Mesenchymal stem cell (in vitro differentiated cells and primary cell): ENCODE measurements at regions not wholly inside any gene's neighbourhood (a gene's known extent, or its start where the extent isn't known, plus 50 kb on each side); places are given as distances from the start of the nearest gene placed in this dataset.

Experiments
- DNase-seq: peaks from one replicate; pipeline ENCODE4 v3.0.0-alpha.2; 2013
- H2AFZ ChIP-seq: one replicate; pipeline ENCODE4 v1.6.1; 2013; ENCODE audit warnings: low read depth, mild to moderate bottlenecking, control low read depth, inconsistent platforms, low read length, moderate library complexity
- H2AK5ac ChIP-seq: 2 replicates; pipeline ENCODE4 v1.6.1; 2013; ENCODE audit warnings: low read length, moderate library complexity, mild to moderate bottlenecking, inconsistent platforms; ENCODE audit not compliant: severe bottlenecking
- H2BK120ac ChIP-seq: one replicate; pipeline ENCODE4 v1.6.1; 2013; ENCODE audit warnings: low read depth, mild to moderate bottlenecking, inconsistent platforms, low read length, moderate library complexity
- H2BK12ac ChIP-seq, 2 experiments: one replicate each; pipeline ENCODE4 v1.6.1; 2013; ENCODE audit warnings: inconsistent platforms in 2 of 2, low read length in 2 of 2, mild to moderate bottlenecking in 2 of 2, moderate library complexity in 2 of 2, control low read depth in 1 of 2
- H2BK15ac ChIP-seq: one replicate; pipeline ENCODE4 v1.6.1; 2013; ENCODE audit warnings: mild to moderate bottlenecking, low read depth, inconsistent platforms; ENCODE audit not compliant: poor library complexity, severe bottlenecking
- H2BK5ac ChIP-seq: 2 replicates; pipeline ENCODE4 v1.6.1; 2013; ENCODE audit warnings: low read depth, mild to moderate bottlenecking, low read length, control low read depth, inconsistent platforms; ENCODE audit not compliant: poor library complexity, severe bottlenecking
- H3K14ac ChIP-seq, 2 experiments: one replicate each; pipeline ENCODE4 v1.6.1; 2013; ENCODE audit warnings: inconsistent platforms in 2 of 2, low read length in 2 of 2, control low read depth in 1 of 2, mild to moderate bottlenecking in 1 of 2, moderate library complexity in 1 of 2
- H3K18ac ChIP-seq, 2 experiments: one replicate each; pipeline ENCODE4 v1.6.1; 2013; ENCODE audit warnings: inconsistent platforms in 2 of 2, low read length in 2 of 2, control low read depth in 1 of 2, low read depth in 1 of 2, mild to moderate bottlenecking in 1 of 2
- H3K23ac ChIP-seq, 2 experiments: one replicate each; pipeline ENCODE4 v1.6.1; 2013; ENCODE audit warnings: inconsistent platforms in 2 of 2, low read length in 2 of 2, mild to moderate bottlenecking in 2 of 2, moderate library complexity in 2 of 2, control low read depth in 1 of 2
- H3K27ac ChIP-seq: 2 replicates; pipeline ENCODE4 v1.5.1; 2013; ENCODE audit warnings: mild to moderate bottlenecking, moderate library complexity, low read length, control low read depth, inconsistent platforms; ENCODE audit not compliant: poor library complexity, severe bottlenecking
- H3K27me3 ChIP-seq, 2 experiments: 2 replicates each; pipeline versions ENCODE4 v1.6.1 to v1.7.0; 2013; ENCODE audit warnings: low read length in 2 of 2, mild to moderate bottlenecking in 2 of 2, moderate library complexity in 2 of 2, control low read depth in 1 of 2, inconsistent platforms in 1 of 2; ENCODE audit not compliant: control insufficient read depth in 1 of 2, insufficient read depth in 1 of 2
- H3K36me3 ChIP-seq, 2 experiments: 2 replicates each; pipeline versions ENCODE4 v1.6.1 to v1.7.0; 2013; ENCODE audit warnings: low read length in 2 of 2, control low read depth in 1 of 2, inconsistent platforms in 1 of 2, low read depth in 1 of 2, mild to moderate bottlenecking in 1 of 2; ENCODE audit not compliant: insufficient read depth in 2 of 2, control insufficient read depth in 1 of 2
- H3K4ac ChIP-seq, 2 experiments: one replicate each; pipeline ENCODE4 v1.6.1; 2013; ENCODE audit warnings: inconsistent platforms in 2 of 2, low read length in 2 of 2, mild to moderate bottlenecking in 2 of 2, moderate library complexity in 2 of 2, control low read depth in 1 of 2, low read depth in 1 of 2
- H3K4me1 ChIP-seq: 2 replicates; pipeline ENCODE4 v1.6.1; 2013; ENCODE audit warnings: low read depth, low read length, control low read depth; ENCODE audit not compliant: control insufficient read depth, insufficient read depth
- H3K4me2 ChIP-seq: 2 replicates; pipeline ENCODE4 v1.6.1; 2013; ENCODE audit warnings: low read length, mild to moderate bottlenecking, inconsistent platforms; ENCODE audit not compliant: poor library complexity, severe bottlenecking
- H3K4me3 ChIP-seq, 2 experiments: 2 replicates each; pipeline versions ENCODE4 v1.5.1 to v1.7.0; 2013; ENCODE audit warnings: low read length in 2 of 2, mild to moderate bottlenecking in 2 of 2, control low read depth in 1 of 2, low read depth in 1 of 2; ENCODE audit not compliant: insufficient read depth in 1 of 2
- H3K79me1 ChIP-seq: replicated peaks from 2 replicates; pipeline ENCODE4 v1.6.1; 2013; ENCODE audit warnings: mild to moderate bottlenecking, control low read depth, low read length, inconsistent platforms; ENCODE audit not compliant: poor library complexity, severe bottlenecking
- H3K9ac ChIP-seq: 2 replicates; pipeline ENCODE4 v1.7.0; 2013; ENCODE audit warnings: mild to moderate bottlenecking, low read length, moderate library complexity
- H3K9me3 ChIP-seq: 2 replicates; pipeline ENCODE4 v1.7.0; 2013; ENCODE audit warnings: mild to moderate bottlenecking, low read length; ENCODE audit not compliant: control insufficient read depth
- H4K8ac ChIP-seq: one replicate; pipeline ENCODE4 v1.6.1; 2013; ENCODE audit warnings: inconsistent platforms, mild to moderate bottlenecking, low read length, moderate library complexity
- H4K91ac ChIP-seq: one replicate; pipeline ENCODE4 v1.6.1; 2013; ENCODE audit warnings: mild to moderate bottlenecking, low read length, inconsistent platforms
- WGBS: methylation state at CpG from one replicate; pipeline ENCODE4 v1.1.7; 2013; ENCODE audit warnings: mixed read lengths; 5-methylcytosine and 5-hydroxymethylcytosine counted together

- 60% methylated on average over 2 of the region's 2 CpGs for WGBS
- H3K9me3 ChIP-seq, result no peaks in the 10 kb centered on the region
Measured at GRCh38 chrX:42680666-42681065, 97.3 kb downstream of the PPP1R2C start.

GRCh38 chrX:42678133-42678532, 99.8 kb downstream of the PPP1R2C start:
- 97% methylated on average over 4 of the region's 6 CpGs for WGBS
- no peak overlapping the region for H3K4ac ChIP-seq
- H2BK12ac ChIP-seq, result no peak overlapping the region
- no peak overlapping the region for H2AFZ ChIP-seq
- no peak overlapping the region for H3K27ac ChIP-seq
- peak; percentile 3 for DNase-seq
- no peak overlapping the region for H2BK5ac ChIP-seq
- H2AK5ac ChIP-seq, result no peak overlapping the region
- H3K4me3 ChIP-seq, result no peak overlapping the region
- H3K4me2 ChIP-seq, result no peak overlapping the region
- no peak overlapping the region for H3K18ac ChIP-seq
- H3K14ac ChIP-seq, result no peak overlapping the region
- H3K4me1 ChIP-seq, result no peaks in the 10 kb centered on the region
- no peaks in the 10 kb centered on the region for H3K27me3 ChIP-seq
- H2BK120ac ChIP-seq, result no peak overlapping the region
- H3K9ac ChIP-seq, result no peak overlapping the region
- H3K79me1 ChIP-seq, result no peaks in the 10 kb centered on the region
- no peaks in the 10 kb centered on the region for H3K9me3 ChIP-seq
- H2BK15ac ChIP-seq, result no peak overlapping the region
- no peaks in the 10 kb centered on the region for H3K36me3 ChIP-seq
- H4K8ac ChIP-seq, result no peak overlapping the region
- H4K91ac ChIP-seq, result no peak overlapping the region
- H3K23ac ChIP-seq, result no peak overlapping the region

More at GRCh38 chrX:42680666-42681065, 97.3 kb downstream of the PPP1R2C start:
- H2AK5ac ChIP-seq, result no peak overlapping the region
- no peak overlapping the region for H2AFZ ChIP-seq
- H4K8ac ChIP-seq, result no peak overlapping the region
- H3K4me2 ChIP-seq, result no peak overlapping the region
- H3K36me3 ChIP-seq, result no peaks in the 10 kb centered on the region
- H2BK12ac ChIP-seq, result no peak overlapping the region
- H3K18ac ChIP-seq, result no peak overlapping the region
- no peak overlapping the region for H4K91ac ChIP-seq
- H3K4ac ChIP-seq, result no peak overlapping the region
- peak; percentile 16 for DNase-seq
- H3K27ac ChIP-seq, result no peak overlapping the region
- H3K14ac ChIP-seq, result no peak overlapping the region
- no peaks in the 10 kb centered on the region for H3K79me1 ChIP-seq
- no peaks in the 10 kb centered on the region for H3K27me3 ChIP-seq
- no peak overlapping the region for H3K23ac ChIP-seq
- H2BK15ac ChIP-seq, result no peak overlapping the region
- no peak overlapping the region for H2BK5ac ChIP-seq
- H3K9ac ChIP-seq, result peak overlapping the region; percentile 65
- no peak overlapping the region for H2BK120ac ChIP-seq
- H3K4me3 ChIP-seq, result no peak overlapping the region
- H3K4me1 ChIP-seq, result no peaks in the 10 kb centered on the region

- H3K9ac ChIP-seq, result no peak overlapping the region
Measured at GRCh38 chrX:42673301-42673810, 104.6 kb downstream of the PPP1R2C start.

GRCh38 chrX:42664680-42665079, 113.3 kb downstream of the PPP1R2C start:
- peaks cover under 1% of the 10 kb centered on the region for H3K9me3 ChIP-seq
- H3K4ac ChIP-seq, result no peak overlapping the region
- no peaks in the 10 kb centered on the region for H3K79me1 ChIP-seq
- WGBS, result 97% methylated on average over 2 of the region's 3 CpGs
- no peaks in the 10 kb centered on the region for H3K36me3 ChIP-seq
- no peak overlapping the region for H2AFZ ChIP-seq
- no peaks in the 10 kb centered on the region for H3K27me3 ChIP-seq
- H3K4me3 ChIP-seq, result no peak overlapping the region
- no peak overlapping the region for H2BK15ac ChIP-seq
- H3K4me1 ChIP-seq, result no peaks in the 10 kb centered on the region
- no peak overlapping the region for H3K23ac ChIP-seq
- DNase-seq, result no peak
- H2BK12ac ChIP-seq, result no peak overlapping the region
- H2AK5ac ChIP-seq, result no peak overlapping the region
- H2BK120ac ChIP-seq, result no peak overlapping the region
- H3K18ac ChIP-seq, result no peak overlapping the region
- H4K8ac ChIP-seq, result no peak overlapping the region
- H4K91ac ChIP-seq, result no peak overlapping the region
- H3K14ac ChIP-seq, result no peak overlapping the region
- no peak overlapping the region for H2BK5ac ChIP-seq
- no peak overlapping the region for H3K4me2 ChIP-seq
- H3K9ac ChIP-seq, result no peak overlapping the region
- no peak overlapping the region for H3K27ac ChIP-seq

More at GRCh38 chrX:42673301-42673810, 104.6 kb downstream of the PPP1R2C start:
- Histone ChIP-seq H3K9me3 (peaks cover 10% of the 10 kb centered on the region), H3K4ac (no peak overlapping the region), H2AFZ (no peak overlapping the region), H2BK12ac (no peak overlapping the region), H3K4me2 (no peak overlapping the region), H4K91ac (no peak overlapping the region), H3K4me1 (no peaks in the 10 kb centered on the region), H3K4me3 (no peak overlapping the region), H2BK120ac (no peak overlapping the region), H3K14ac (no peak overlapping the region), H3K27me3 (no peaks in the 10 kb centered on the region), H2AK5ac (no peak overlapping the region), H3K36me3 (no peaks in the 10 kb centered on the region), H2BK5ac (no peak overlapping the region), H3K18ac (no peak overlapping the region), H3K79me1 (no peaks in the 10 kb centered on the region), H2BK15ac (no peak overlapping the region), H3K27ac (no peak overlapping the region), H3K23ac (no peak overlapping the region), H4K8ac (no peak overlapping the region)
- peak; percentile 50 for DNase-seq
